Loucy (cell line): ENCODE measurements at regions not wholly inside any gene's neighbourhood (a gene's known extent, or its start where the extent isn't known, plus 50 kb on each side); places are given as distances from the start of the nearest gene placed in this dataset.

Experiments
- H2AFZ ChIP-seq: fragments of 200-600 bp; sonication (generic); 2 replicates; pipeline ENCODE4 v1.6.0; 2016; ENCODE audit warnings: antibody characterized with exemption, mild to moderate bottlenecking, low read length, moderate library complexity
- H3F3A ChIP-seq: fragments of 200-600 bp; 2 replicates; pipeline ENCODE4 v1.6.0; 2016; ENCODE audit warnings: antibody characterized with exemption, low read depth, mild to moderate bottlenecking
- H3K27me3 ChIP-seq: fragments of 200-600 bp; sonication (generic); 2 replicates; pipeline ENCODE4 v1.6.1; 2014; ENCODE audit warnings: low read length, mild to moderate bottlenecking; ENCODE audit not compliant: insufficient read depth, poor library complexity, severe bottlenecking
- H3K36me3 ChIP-seq: fragments of 200-600 bp; sonication (generic); 2 replicates; pipeline ENCODE4 v1.6.1; 2016; ENCODE audit warnings: low read length; ENCODE audit not compliant: insufficient read depth
- H3K4me1 ChIP-seq: fragments of 200-600 bp; sonication (generic); 2 replicates; pipeline ENCODE4 v1.5.1; 2014; ENCODE audit warnings: low read length, mild to moderate bottlenecking; ENCODE audit not compliant: insufficient read depth, poor library complexity, severe bottlenecking
- H3K4me2 ChIP-seq: fragments of 200-600 bp; sonication (generic); 2 replicates; pipeline ENCODE4 v1.6.0; 2014; ENCODE audit warnings: antibody characterized with exemption, low read length, low read depth, mild to moderate bottlenecking; ENCODE audit not compliant: poor library complexity, severe bottlenecking
- H3K4me3 ChIP-seq: fragments of 200-600 bp; sonication (generic); 2 replicates; pipeline ENCODE4 v1.5.1; 2014; ENCODE audit warnings: low read length, mild to moderate bottlenecking, mixed read lengths; ENCODE audit not compliant: poor library complexity, severe bottlenecking
- H3K79me2 ChIP-seq: fragments of 200-600 bp; sonication (generic); 2 replicates; pipeline ENCODE4 v1.6.1; 2014; ENCODE audit warnings: low read length; ENCODE audit not compliant: insufficient read depth
- H3K9ac ChIP-seq: fragments of 200-600 bp; sonication (generic); 2 replicates; pipeline ENCODE4 v1.6.0; 2014; ENCODE audit warnings: mild to moderate bottlenecking, low read depth, low read length, moderate library complexity; ENCODE audit not compliant: poor library complexity, severe bottlenecking
- H3K9me2 ChIP-seq: fragments of 200-600 bp; sonication (generic); replicated peaks from 2 replicates; pipeline ENCODE4 v1.6.1; 2016; ENCODE audit warnings: low read depth, low read length, mixed read lengths
- H3K9me3 ChIP-seq: fragments of 200-600 bp; sonication (generic); 2 replicates; pipeline ENCODE4 v1.6.1; 2014; ENCODE audit warnings: mild to moderate bottlenecking, antibody characterized with exemption, low read length, low read depth; ENCODE audit not compliant: insufficient read depth
- H4K20me1 ChIP-seq: fragments of 200-600 bp; sonication (generic); 2 replicates; pipeline ENCODE4 v1.6.0; 2014; ENCODE audit warnings: antibody characterized with exemption, low read length, mild to moderate bottlenecking; ENCODE audit not compliant: insufficient read depth, poor library complexity, severe bottlenecking
- EZH2phosphoT487 ChIP-seq: fragments of 200-600 bp; IDR thresholded peaks from 2 replicates; pipeline ENCODE4 v1.6.1; 2018; ENCODE audit warnings: antibody characterized with exemption, mild to moderate bottlenecking, moderate library complexity, borderline replicate concordance
- TF ChIP-seq, protein P1 (sequence below): fragments of 200-600 bp; sonication (generic); conservative IDR thresholded peaks from 2 replicates; pipeline ENCODE4 v1.5.1; 2014; ENCODE audit warnings: mild to moderate bottlenecking, antibody characterized with exemption, low read length

DNA sequence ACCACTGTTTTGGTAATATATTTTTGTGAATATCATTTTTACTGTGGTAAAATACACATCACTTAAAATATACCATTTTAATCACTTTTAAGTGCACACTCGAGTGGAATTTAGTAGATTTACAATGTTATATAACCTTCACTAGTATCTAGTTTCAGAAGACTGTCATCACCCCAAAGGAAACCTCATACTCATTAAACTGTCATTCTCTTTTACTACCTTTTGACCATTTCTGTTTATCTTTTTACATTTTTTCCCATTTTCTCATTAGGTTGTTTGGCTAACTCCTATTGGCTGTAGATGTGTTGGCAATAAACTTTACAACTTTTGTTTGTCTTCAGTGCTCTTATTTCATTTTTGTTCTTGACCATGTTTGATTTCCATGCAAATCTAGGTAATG lies 1168.3 kb upstream of the PCDH7 start:
- Histone ChIP-seq H3K9me2 (no peaks in the 10 kb centered on the region), H3K27me3 (no peaks in the 10 kb centered on the region), H4K20me1 (no peaks in the 10 kb centered on the region), H3K9ac (no peak overlapping the region), H3K9me3 (no peaks in the 10 kb centered on the region), H3K4me2 (no peak overlapping the region), H3K79me2 (no peaks in the 10 kb centered on the region), H3F3A (no peaks in the 10 kb centered on the region), H3K4me3 (no peak overlapping the region), H2AFZ (no peak overlapping the region), H3K36me3 (no peaks in the 10 kb centered on the region), H3K4me1 (no peaks in the 10 kb centered on the region)
- TF ChIP-seq EZH2phosphoT487 = no peak
- TF ChIP-seq, protein P1, sequence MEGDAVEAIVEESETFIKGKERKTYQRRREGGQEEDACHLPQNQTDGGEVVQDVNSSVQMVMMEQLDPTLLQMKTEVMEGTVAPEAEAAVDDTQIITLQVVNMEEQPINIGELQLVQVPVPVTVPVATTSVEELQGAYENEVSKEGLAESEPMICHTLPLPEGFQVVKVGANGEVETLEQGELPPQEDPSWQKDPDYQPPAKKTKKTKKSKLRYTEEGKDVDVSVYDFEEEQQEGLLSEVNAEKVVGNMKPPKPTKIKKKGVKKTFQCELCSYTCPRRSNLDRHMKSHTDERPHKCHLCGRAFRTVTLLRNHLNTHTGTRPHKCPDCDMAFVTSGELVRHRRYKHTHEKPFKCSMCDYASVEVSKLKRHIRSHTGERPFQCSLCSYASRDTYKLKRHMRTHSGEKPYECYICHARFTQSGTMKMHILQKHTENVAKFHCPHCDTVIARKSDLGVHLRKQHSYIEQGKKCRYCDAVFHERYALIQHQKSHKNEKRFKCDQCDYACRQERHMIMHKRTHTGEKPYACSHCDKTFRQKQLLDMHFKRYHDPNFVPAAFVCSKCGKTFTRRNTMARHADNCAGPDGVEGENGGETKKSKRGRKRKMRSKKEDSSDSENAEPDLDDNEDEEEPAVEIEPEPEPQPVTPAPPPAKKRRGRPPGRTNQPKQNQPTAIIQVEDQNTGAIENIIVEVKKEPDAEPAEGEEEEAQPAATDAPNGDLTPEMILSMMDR = no peak

DNA sequence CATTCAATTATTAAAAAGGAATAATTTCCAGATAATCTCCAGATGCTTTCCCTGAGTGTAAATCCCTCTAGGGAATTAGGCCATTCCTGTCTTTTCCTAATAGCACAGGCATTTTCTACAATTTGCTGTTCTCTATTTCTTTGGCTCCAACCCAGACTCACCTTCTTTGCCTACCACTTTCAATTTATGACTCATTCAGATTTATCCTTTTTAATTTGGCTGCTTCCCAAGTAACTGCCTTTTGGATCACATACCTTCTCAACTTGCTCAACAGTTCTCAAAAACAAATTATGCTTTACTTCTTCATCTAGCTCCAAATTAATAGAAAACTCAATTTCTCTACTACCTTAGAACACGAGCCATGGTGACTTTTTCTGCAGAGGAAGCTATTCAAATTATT lies 1166.3 kb upstream of the PCDH7 start:
- Histone ChIP-seq H3K27me3 (no peaks in the 10 kb centered on the region), H3K9me2 (no peaks in the 10 kb centered on the region), H3K9ac (no peak overlapping the region), H3K79me2 (no peaks in the 10 kb centered on the region), H3K4me1 (no peaks in the 10 kb centered on the region), H3K4me2 (no peak overlapping the region), H3F3A (no peaks in the 10 kb centered on the region), H3K36me3 (no peaks in the 10 kb centered on the region), H2AFZ (no peak overlapping the region), H3K4me3 (no peak overlapping the region), H4K20me1 (no peaks in the 10 kb centered on the region), H3K9me3 (no peaks in the 10 kb centered on the region)
- no peak for TF ChIP-seq EZH2phosphoT487
- TF ChIP-seq, protein P1 = no peak

DNA sequence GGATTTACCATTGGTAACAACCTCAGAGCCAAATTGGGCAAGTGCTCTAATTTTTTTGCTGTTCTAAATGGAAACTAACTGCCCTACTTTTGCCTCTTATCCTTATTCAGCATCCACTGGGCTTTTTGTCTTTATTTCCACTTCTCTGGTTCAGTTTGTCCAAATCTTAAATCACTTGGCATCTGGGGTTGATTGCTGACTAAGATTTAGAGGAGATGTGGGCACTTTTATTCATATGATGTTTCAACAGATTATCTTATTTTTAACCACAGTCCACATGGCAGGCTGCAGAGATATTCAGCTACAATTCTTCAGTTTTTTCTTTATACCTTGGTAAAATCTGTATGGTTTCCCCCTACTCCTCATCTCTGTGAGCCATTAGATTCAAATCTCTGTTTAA lies 1161.4 kb upstream of the PCDH7 start:
- Histone ChIP-seq H3K36me3 (no peaks in the 10 kb centered on the region), H3K9me2 (no peaks in the 10 kb centered on the region), H3K4me2 (no peak overlapping the region), H3K9ac (no peak overlapping the region), H3K79me2 (no peaks in the 10 kb centered on the region), H3K4me1 (no peaks in the 10 kb centered on the region), H3F3A (no peaks in the 10 kb centered on the region), H3K4me3 (no peak overlapping the region), H4K20me1 (no peaks in the 10 kb centered on the region), H2AFZ (no peak overlapping the region), H3K9me3 (no peaks in the 10 kb centered on the region), H3K27me3 (no peaks in the 10 kb centered on the region)
- TF ChIP-seq, protein P1 = no peak
- no peak for TF ChIP-seq EZH2phosphoT487
